ENCODE measurements at regions not wholly inside any gene's neighbourhood (a gene's known extent, or its start where the extent isn't known, plus 50 kb on each side); places are given as distances from the start of the nearest gene placed in this dataset.

DNA sequence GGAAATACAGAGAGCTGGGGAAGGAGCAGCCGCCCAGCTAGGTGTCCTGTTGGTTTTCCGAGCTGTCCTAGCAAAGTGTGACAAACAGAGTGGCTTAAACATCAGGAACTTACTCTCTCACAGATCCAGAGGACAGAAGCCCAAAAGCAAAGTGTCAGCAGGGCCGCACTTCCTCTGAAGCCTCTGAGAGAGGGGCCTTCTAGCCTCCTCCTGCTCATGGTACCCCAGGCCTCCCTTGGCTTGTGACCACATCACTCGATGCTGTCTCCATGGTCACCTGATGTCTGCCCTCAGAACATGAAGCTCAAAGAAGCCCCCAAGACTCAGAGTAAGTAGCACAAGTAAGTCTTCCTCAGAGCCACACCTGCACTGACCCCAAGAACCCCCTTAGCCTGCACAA, 650.5 kb upstream of the ID2 start:
- Histone ChIP-seq H3K4me1 (ENCODE audit: low read depth, poor library complexity, severe bottlenecking) (peaks cover 23% of the 10 kb centered on the region), H3K4me3 (IDR thresholded peaks at IDR 0.05; ENCODE audit: insufficient read depth, low read depth, low read length) (no peak overlapping the region), H2AFZ (ENCODE audit: low read depth) (no peak overlapping the region), H3K27ac (no peak overlapping the region), H3K27me3 (ENCODE audit: insufficient read depth, low read depth) (no peaks in the 10 kb centered on the region), H3K36me3 (ENCODE audit: insufficient read depth) (no peaks in the 10 kb centered on the region), H3K79me2 (ENCODE audit: insufficient read depth, low read depth) (no peaks in the 10 kb centered on the region), H3K4me2 (no peak overlapping the region), H3K9ac (no peak overlapping the region), H4K20me1 (ENCODE audit: insufficient read depth) (no peaks in the 10 kb centered on the region)
- TF ChIP-seq, protein P1, sequence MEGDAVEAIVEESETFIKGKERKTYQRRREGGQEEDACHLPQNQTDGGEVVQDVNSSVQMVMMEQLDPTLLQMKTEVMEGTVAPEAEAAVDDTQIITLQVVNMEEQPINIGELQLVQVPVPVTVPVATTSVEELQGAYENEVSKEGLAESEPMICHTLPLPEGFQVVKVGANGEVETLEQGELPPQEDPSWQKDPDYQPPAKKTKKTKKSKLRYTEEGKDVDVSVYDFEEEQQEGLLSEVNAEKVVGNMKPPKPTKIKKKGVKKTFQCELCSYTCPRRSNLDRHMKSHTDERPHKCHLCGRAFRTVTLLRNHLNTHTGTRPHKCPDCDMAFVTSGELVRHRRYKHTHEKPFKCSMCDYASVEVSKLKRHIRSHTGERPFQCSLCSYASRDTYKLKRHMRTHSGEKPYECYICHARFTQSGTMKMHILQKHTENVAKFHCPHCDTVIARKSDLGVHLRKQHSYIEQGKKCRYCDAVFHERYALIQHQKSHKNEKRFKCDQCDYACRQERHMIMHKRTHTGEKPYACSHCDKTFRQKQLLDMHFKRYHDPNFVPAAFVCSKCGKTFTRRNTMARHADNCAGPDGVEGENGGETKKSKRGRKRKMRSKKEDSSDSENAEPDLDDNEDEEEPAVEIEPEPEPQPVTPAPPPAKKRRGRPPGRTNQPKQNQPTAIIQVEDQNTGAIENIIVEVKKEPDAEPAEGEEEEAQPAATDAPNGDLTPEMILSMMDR (conservative IDR thresholded peaks at IDR 0.05; ENCODE audit: low read depth, low read length): no peak

DNA sequence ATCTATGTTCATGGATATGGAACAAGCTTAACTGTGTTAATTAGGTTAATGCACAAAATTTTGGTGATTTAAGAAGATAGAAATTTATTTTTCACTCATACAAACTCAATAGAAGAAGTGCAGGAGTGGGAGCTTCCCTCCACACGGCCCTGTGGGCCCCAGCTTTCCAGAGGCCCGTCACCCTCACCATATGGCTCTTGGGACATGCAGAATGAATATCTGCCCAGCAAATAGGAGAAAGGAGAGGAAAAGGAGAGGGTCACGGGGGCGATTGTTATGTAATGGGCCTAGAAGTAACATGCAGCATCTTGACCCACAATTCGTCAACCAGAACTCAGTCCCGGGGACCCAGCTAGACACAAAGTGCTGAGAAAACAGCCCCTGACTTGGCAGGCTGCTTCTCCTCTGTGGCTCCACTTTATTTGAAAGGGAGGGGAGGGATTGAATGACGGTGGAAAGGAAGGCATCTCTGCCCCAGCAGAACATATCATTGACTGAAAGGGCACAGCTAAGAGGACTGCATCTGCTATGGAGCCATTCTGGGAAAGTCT, 648.2 kb upstream of the ID2 start:
- Histone ChIP-seq H2AFZ (ENCODE audit: low read depth) (no peak overlapping the region), H3K27me3 (ENCODE audit: insufficient read depth, low read depth) (no peaks in the 10 kb centered on the region), H3K27ac (no peak overlapping the region), H3K79me2 (ENCODE audit: insufficient read depth, low read depth) (no peaks in the 10 kb centered on the region), H3K36me3 (ENCODE audit: insufficient read depth) (no peaks in the 10 kb centered on the region), H3K4me1 (ENCODE audit: low read depth, poor library complexity, severe bottlenecking) (peaks cover 23% of the 10 kb centered on the region), H3K9ac (no peak overlapping the region), H4K20me1 (ENCODE audit: insufficient read depth) (no peaks in the 10 kb centered on the region), H3K4me3 (IDR thresholded peaks at IDR 0.05; ENCODE audit: insufficient read depth, low read depth, low read length) (no peak overlapping the region), H3K4me2 (no peak overlapping the region)
- TF ChIP-seq, protein P1 (conservative IDR thresholded peaks at IDR 0.05; ENCODE audit: low read depth, low read length): no peak

DNA sequence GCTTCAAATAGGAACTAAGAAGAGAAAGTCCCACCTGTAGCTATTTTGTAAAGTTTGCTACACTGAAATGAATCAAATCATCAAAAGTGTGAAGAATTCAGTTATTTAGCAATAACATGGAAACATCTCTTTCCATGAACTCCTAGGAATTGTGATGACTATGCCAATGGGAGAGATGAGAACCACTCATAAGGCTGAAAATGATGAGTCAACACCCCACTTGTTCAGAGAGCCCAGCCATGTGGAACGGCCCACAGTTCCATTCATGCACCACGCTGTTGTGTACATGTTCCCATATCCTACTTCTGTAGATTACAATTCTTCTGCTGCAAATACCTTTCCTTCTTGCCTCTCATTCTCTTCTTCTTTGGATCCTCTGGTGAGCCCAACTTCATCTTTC, 645.5 kb upstream of the ID2 start:
- Histone ChIP-seq H3K36me3 (ENCODE audit: insufficient read depth) (no peaks in the 10 kb centered on the region), H3K79me2 (ENCODE audit: insufficient read depth, low read depth) (no peaks in the 10 kb centered on the region), H4K20me1 (ENCODE audit: insufficient read depth) (no peaks in the 10 kb centered on the region), H3K27ac (no peak overlapping the region), H2AFZ (ENCODE audit: low read depth) (no peak overlapping the region), H3K4me1 (ENCODE audit: low read depth, poor library complexity, severe bottlenecking) (peaks cover 16% of the 10 kb centered on the region), H3K4me3 (IDR thresholded peaks at IDR 0.05; ENCODE audit: insufficient read depth, low read depth, low read length) (no peak overlapping the region), H3K9ac (no peak overlapping the region), H3K4me2 (no peak overlapping the region), H3K27me3 (ENCODE audit: insufficient read depth, low read depth) (no peaks in the 10 kb centered on the region)
- TF ChIP-seq, protein P1 (conservative IDR thresholded peaks at IDR 0.05; ENCODE audit: low read depth, low read length): no peak

DNA sequence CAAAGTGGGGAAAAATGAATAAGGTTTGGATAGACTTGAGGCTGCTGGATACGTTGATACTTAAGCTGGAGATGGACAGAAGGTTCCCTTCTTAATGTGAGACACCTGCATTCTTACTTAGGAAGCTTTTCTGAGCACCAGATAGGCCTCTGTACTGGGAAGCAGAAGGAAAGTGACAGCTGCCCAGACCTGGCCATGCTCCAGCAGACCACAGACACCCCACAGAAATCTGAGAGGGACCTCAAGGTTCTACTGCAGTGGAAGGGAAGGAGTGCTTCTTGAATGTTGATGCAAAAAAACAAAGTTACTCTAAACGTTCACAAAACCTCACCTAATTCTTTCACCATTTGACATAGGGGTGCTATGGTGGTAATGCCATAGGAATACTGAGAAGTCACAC, 642.1 kb upstream of the ID2 start:
- no peak overlapping the region for H3K4me3 ChIP-seq (IDR thresholded peaks at IDR 0.05; ENCODE audit: insufficient read depth, low read depth, low read length)

More for the DNA sequence above, 642.1 kb upstream of the ID2 start:
- H3K79me2 ChIP-seq (ENCODE audit: insufficient read depth, low read depth): no peaks in the 10 kb centered on the region
- H4K20me1 ChIP-seq (ENCODE audit: insufficient read depth): no peaks in the 10 kb centered on the region
- H3K27me3 ChIP-seq (ENCODE audit: insufficient read depth, low read depth): no peaks in the 10 kb centered on the region
- TF ChIP-seq, protein P1 (conservative IDR thresholded peaks at IDR 0.05; ENCODE audit: low read depth, low read length): no peak
- no peak overlapping the region for H3K27ac ChIP-seq
- no peak overlapping the region for H3K4me2 ChIP-seq
- no peaks in the 10 kb centered on the region for H3K4me1 ChIP-seq (ENCODE audit: low read depth, poor library complexity, severe bottlenecking)
- no peaks in the 10 kb centered on the region for H3K36me3 ChIP-seq (ENCODE audit: insufficient read depth)
- H3K9ac ChIP-seq: no peak overlapping the region
- no peak overlapping the region for H2AFZ ChIP-seq (ENCODE audit: low read depth)

All from KMS-11 (cell line).